ENCODE measurements at regions not wholly inside any gene's neighbourhood (a gene's known extent, or its start where the extent isn't known, plus 50 kb on each side); places are given as distances from the start of the nearest gene placed in this dataset.

DNA sequence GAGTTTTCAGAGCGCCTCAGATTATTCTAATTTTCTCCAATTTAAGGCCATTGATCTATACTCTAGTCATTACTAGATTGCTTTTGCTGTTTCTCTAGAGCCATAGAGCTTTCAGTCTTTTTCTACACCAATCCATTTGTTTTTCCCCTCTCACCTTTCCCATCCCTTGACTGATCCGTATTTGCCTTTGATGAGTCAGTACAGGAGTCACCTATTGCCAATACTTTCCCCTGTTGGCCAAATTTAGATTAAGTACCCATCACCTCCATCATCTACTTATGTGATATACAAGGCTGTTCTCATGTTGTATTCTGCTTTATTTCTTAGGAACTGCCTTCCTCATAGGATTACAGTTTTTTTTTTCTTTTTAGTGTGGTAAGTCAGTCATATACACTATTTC is 463.2 kb downstream of the KLF12 start:
- TF ChIP-seq, protein P1, sequence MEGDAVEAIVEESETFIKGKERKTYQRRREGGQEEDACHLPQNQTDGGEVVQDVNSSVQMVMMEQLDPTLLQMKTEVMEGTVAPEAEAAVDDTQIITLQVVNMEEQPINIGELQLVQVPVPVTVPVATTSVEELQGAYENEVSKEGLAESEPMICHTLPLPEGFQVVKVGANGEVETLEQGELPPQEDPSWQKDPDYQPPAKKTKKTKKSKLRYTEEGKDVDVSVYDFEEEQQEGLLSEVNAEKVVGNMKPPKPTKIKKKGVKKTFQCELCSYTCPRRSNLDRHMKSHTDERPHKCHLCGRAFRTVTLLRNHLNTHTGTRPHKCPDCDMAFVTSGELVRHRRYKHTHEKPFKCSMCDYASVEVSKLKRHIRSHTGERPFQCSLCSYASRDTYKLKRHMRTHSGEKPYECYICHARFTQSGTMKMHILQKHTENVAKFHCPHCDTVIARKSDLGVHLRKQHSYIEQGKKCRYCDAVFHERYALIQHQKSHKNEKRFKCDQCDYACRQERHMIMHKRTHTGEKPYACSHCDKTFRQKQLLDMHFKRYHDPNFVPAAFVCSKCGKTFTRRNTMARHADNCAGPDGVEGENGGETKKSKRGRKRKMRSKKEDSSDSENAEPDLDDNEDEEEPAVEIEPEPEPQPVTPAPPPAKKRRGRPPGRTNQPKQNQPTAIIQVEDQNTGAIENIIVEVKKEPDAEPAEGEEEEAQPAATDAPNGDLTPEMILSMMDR (IDR thresholded peaks at IDR 0.05; ENCODE audit: insufficient read depth in 1 of 2, low read depth in 1 of 2, low read length in 1 of 2, severe bottlenecking in 1 of 2, unreplicated experiment in 1 of 2), result no peak
- ChIA-PET POLR2A (no interaction called here), CTCF (no interaction called here)
- H3K4me3 Mint-ChIP-seq (ENCODE audit: unreplicated experiment), result no peak overlapping the region
- H3K9me3 Mint-ChIP-seq (ENCODE audit: unreplicated experiment), result no peaks in the 10 kb centered on the region
- Histone ChIP-seq H3K27me3 (replicated peaks; ENCODE audit: control insufficient read depth, insufficient read depth, low read length) (no peaks in the 10 kb centered on the region), H3K4me1 (peaks cover 36% of the 10 kb centered on the region), H3K4me3 (ENCODE audit: low read depth, low read length) (no peak overlapping the region), H3K9me3 (no peaks in the 10 kb centered on the region), H3K36me3 (ENCODE audit: control insufficient read depth, insufficient read depth, low read length) (no peaks in the 10 kb centered on the region)
- H3K27ac Mint-ChIP-seq (ENCODE audit: unreplicated experiment), result no peak overlapping the region
- H3K27me3 Mint-ChIP-seq (ENCODE audit: insufficient read depth, unreplicated experiment), result no peaks in the 10 kb centered on the region
- BruUV-seq (replicated peaks), result no TSS peak
- DNase-seq, result no peak
- H3K4me1 Mint-ChIP-seq (ENCODE audit: low read depth, unreplicated experiment), result peaks cover 12% of the 10 kb centered on the region
- intact Hi-C loops (cut with micrococcal nuclease; ENCODE audit: unreplicated experiment), result no loop called here
- peaks cover 5% of the 10 kb centered on the region for H3K36me3 Mint-ChIP-seq (ENCODE audit: insufficient read depth, unreplicated experiment)

DNA sequence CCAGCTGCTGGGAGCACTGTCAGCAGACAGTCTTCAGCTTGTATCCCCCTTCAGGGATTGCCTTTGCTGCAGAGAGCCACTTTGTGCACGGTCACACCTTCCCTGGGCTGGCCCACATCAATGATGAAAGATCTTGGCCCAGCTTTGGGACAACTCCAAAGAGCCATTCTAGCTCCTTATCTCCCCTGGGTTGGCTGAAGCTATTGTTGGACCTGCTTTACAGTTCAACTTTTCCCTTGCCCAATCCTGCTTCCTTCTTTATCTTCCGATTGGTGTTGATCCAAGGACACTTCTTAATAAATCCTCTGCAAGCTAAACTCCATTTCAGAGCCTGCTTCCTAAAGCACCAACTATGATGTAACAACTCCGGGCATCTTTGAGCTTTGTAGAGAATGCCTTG is 466.4 kb downstream of the KLF12 start:
- Mint-ChIP-seq H3K27me3 (ENCODE audit: insufficient read depth, unreplicated experiment) (no peaks in the 10 kb centered on the region), H3K36me3 (ENCODE audit: insufficient read depth, unreplicated experiment) (no peaks in the 10 kb centered on the region), H3K4me1 (ENCODE audit: low read depth, unreplicated experiment) (no peaks in the 10 kb centered on the region), H3K9me3 (ENCODE audit: unreplicated experiment) (no peaks in the 10 kb centered on the region), H3K27ac (ENCODE audit: unreplicated experiment) (no peak overlapping the region), H3K4me3 (ENCODE audit: unreplicated experiment) (no peak overlapping the region)
- Histone ChIP-seq H3K9me3 (no peaks in the 10 kb centered on the region), H3K4me3 (ENCODE audit: low read depth, low read length) (no peak overlapping the region), H3K27me3 (replicated peaks; ENCODE audit: control insufficient read depth, insufficient read depth, low read length) (no peaks in the 10 kb centered on the region), H3K4me1 (peaks cover 10% of the 10 kb centered on the region), H3K36me3 (ENCODE audit: control insufficient read depth, insufficient read depth, low read length) (no peaks in the 10 kb centered on the region)
- intact Hi-C loops (cut with micrococcal nuclease; ENCODE audit: unreplicated experiment), result no loop called here
- ChIA-PET POLR2A (no interaction called here), CTCF (no interaction called here)
- BruUV-seq (replicated peaks), result no TSS peak
- TF ChIP-seq, protein P1 (IDR thresholded peaks at IDR 0.05; ENCODE audit: insufficient read depth in 1 of 2, low read depth in 1 of 2, low read length in 1 of 2, severe bottlenecking in 1 of 2, unreplicated experiment in 1 of 2), result no peak
- DNase-seq, result no peak

DNA sequence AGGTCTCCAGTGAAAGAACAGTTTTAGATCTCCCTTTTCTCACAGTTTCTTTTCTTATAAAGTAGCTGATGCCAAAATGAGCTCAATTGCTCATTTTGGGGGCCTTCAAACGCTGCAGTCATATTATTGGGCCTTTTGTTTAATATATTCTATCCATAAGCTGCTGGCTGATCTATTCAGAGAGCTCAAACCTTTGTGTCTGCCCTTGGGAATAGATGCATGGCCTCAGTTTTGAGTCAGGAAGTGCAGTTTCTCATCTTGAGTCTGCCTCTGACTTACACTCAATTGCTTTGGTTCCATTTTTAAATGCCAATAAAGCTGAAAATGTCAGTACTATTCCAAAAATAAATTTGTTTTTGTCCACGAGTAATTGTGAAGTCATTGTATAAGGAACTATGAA is 468.9 kb downstream of the KLF12 start:
- no peaks in the 10 kb centered on the region for H3K4me1 ChIP-seq
- no peak for DNase-seq
- H3K9me3 ChIP-seq, result no peaks in the 10 kb centered on the region
- intact Hi-C loops (cut with micrococcal nuclease; ENCODE audit: unreplicated experiment), result no loop called here
- TF ChIP-seq, protein P1 (IDR thresholded peaks at IDR 0.05; ENCODE audit: insufficient read depth in 1 of 2, low read depth in 1 of 2, low read length in 1 of 2, severe bottlenecking in 1 of 2, unreplicated experiment in 1 of 2), result no peak
- CTCF ChIA-PET, result no interaction called here
- H3K4me3 ChIP-seq (ENCODE audit: low read depth, low read length), result no peak overlapping the region
- H3K27ac Mint-ChIP-seq (ENCODE audit: unreplicated experiment), result no peak overlapping the region
- H3K4me1 Mint-ChIP-seq (ENCODE audit: low read depth, unreplicated experiment), result no peaks in the 10 kb centered on the region
- H3K36me3 Mint-ChIP-seq (ENCODE audit: insufficient read depth, unreplicated experiment), result no peaks in the 10 kb centered on the region
- H3K36me3 ChIP-seq (ENCODE audit: control insufficient read depth, insufficient read depth, low read length), result no peaks in the 10 kb centered on the region
- no peaks in the 10 kb centered on the region for H3K27me3 ChIP-seq (replicated peaks; ENCODE audit: control insufficient read depth, insufficient read depth, low read length)
- H3K4me3 Mint-ChIP-seq (ENCODE audit: unreplicated experiment), result no peak overlapping the region
- H3K27me3 Mint-ChIP-seq (ENCODE audit: insufficient read depth, unreplicated experiment), result no peaks in the 10 kb centered on the region
- no TSS peak for BruUV-seq (replicated peaks)
- POLR2A ChIA-PET, result no interaction called here
- peaks cover 10% of the 10 kb centered on the region for H3K9me3 Mint-ChIP-seq (ENCODE audit: unreplicated experiment)

All from Caco-2 (cell line).